Prostate gland (tissue), 2 donors: ENCODE measurements at regions not wholly inside any gene's neighbourhood (a gene's known extent, or its start where the extent isn't known, plus 50 kb on each side); places are given as distances from the start of the nearest gene placed in this dataset.

Source experiments
- DNase-seq: peaks from one replicate; pipeline ENCODE4 v3.0.0-alpha.2; 2019; ENCODE audit warnings: low spot score
- H3K27ac ChIP-seq, 2 donors: fragments of 200-600 bp; sonication (generic); 2 replicates each; pipeline ENCODE4 v1.5.1; 2017 to 2019
- H3K27me3 ChIP-seq: fragments of 200-600 bp; sonication (generic); replicated peaks from 2 replicates; pipeline ENCODE4 v1.5.1; 2019; ENCODE audit not compliant: insufficient read depth
- H3K36me3 ChIP-seq, 2 donors: fragments of 200-600 bp; sonication (generic); 1 replicate in 1 of 2; 2 replicates in 1 of 2; pipeline versions ENCODE4 v1.5.1 to v1.8.1; 2017 to 2019
- H3K4me1 ChIP-seq: fragments of 200-600 bp; sonication (generic); replicated peaks from 2 replicates; pipeline ENCODE4 v1.5.1; 2019
- H3K4me3 ChIP-seq, 2 donors: fragments of 200-600 bp; sonication (generic); 2 replicates each; pipeline ENCODE4 v1.5.1; 2017 to 2019
- H3K9me3 ChIP-seq: fragments of 200-600 bp; sonication (generic); 2 replicates; pipeline ENCODE4 v1.5.1; 2017
- CTCF ChIP-seq, 4 experiments: fragments of 200-600 bp in 2 of 4; fragments of 450-650 bp in 2 of 4; sonication (generic) in 2 of 4; IDR thresholded peaks; 1 replicate in 3 of 4; 2 replicates in 1 of 4; pipeline ENCODE4 v1.5.1; 2016 to 2019; ENCODE audit warnings: antibody characterized with exemption in 4 of 4, mild to moderate bottlenecking in 2 of 4, moderate library complexity in 2 of 4
- POLR2A ChIP-seq: fragments of 450-650 bp; IDR thresholded peaks from one replicate; pipeline ENCODE4 v1.6.1; 2016; ENCODE audit warnings: antibody characterized with exemption, mild to moderate bottlenecking
- POLR2AphosphoS5 ChIP-seq: sonication (generic); formaldehyde crosslinking; IDR thresholded peaks from one replicate; pipeline ENCODE4 v1.6.1; 2017; ENCODE audit warnings: antibody characterized with exemption
- WGBS: methylation state at CpG from one replicate; pipeline ENCODE4 v1.1.5; 2018; 5-methylcytosine and 5-hydroxymethylcytosine counted together
- intact Hi-C: fragments of 100-400 bp; cut with DNase I; formaldehyde crosslinking; loops from one replicate; pipeline ENCODE4 v1.14.2; 2022

GRCh38 chr1:95734560-95734959 lies 500.6 kb downstream of the RWDD3 start:
- DNase-seq: no peak
- no peak overlapping the region for H3K27ac ChIP-seq
- H3K4me3 ChIP-seq: no peak overlapping the region
- 82% methylated on average over 2 of the region's 2 CpGs for WGBS
- H3K27me3 ChIP-seq: no peaks in the 10 kb centered on the region
- H3K9me3 ChIP-seq: no peaks in the 10 kb centered on the region
- TF ChIP-seq POLR2A (no peak), POLR2AphosphoS5 (no peak), CTCF (IDR thresholded peaks at IDR 0.05) (no peak)
- intact Hi-C loops: no loop called here
- no peaks in the 10 kb centered on the region for H3K4me1 ChIP-seq
- no peaks in the 10 kb centered on the region for H3K36me3 ChIP-seq

GRCh38 chr1:95742591-95743089 lies 508.6 kb downstream of the RWDD3 start:
- Histone ChIP-seq H3K27me3 (no peaks in the 10 kb centered on the region), H3K27ac (no peak overlapping the region), H3K4me3 (no peak overlapping the region), H3K9me3 (no peaks in the 10 kb centered on the region), H3K36me3 (no peaks in the 10 kb centered on the region), H3K4me1 (no peaks in the 10 kb centered on the region)
- no peak for DNase-seq
- intact Hi-C loops: no loop called here
- 75% methylated on average over 2 of the region's 3 CpGs for WGBS
- TF ChIP-seq POLR2A: no peak
- no peak for TF ChIP-seq CTCF (IDR thresholded peaks at IDR 0.05)
- no peak for TF ChIP-seq POLR2AphosphoS5

GRCh38 chr1:95744731-95745130 lies 510.7 kb downstream of the RWDD3 start:
- H3K4me1 ChIP-seq: no peaks in the 10 kb centered on the region
- 68% methylated on average over 2 of the region's 2 CpGs for WGBS
- intact Hi-C loops: no loop called here
- no peak for DNase-seq
- no peak overlapping the region for H3K4me3 ChIP-seq
- no peak overlapping the region for H3K27ac ChIP-seq
- H3K36me3 ChIP-seq: no peaks in the 10 kb centered on the region
- no peaks in the 10 kb centered on the region for H3K9me3 ChIP-seq
- no peak for TF ChIP-seq CTCF (IDR thresholded peaks at IDR 0.05)
- no peak for TF ChIP-seq POLR2A
- no peak for TF ChIP-seq POLR2AphosphoS5
- no peaks in the 10 kb centered on the region for H3K27me3 ChIP-seq

- Histone ChIP-seq H3K4me1 (no peaks in the 10 kb centered on the region), H3K4me3 (no peak overlapping the region), H3K36me3 (no peaks in the 10 kb centered on the region), H3K27me3 (no peaks in the 10 kb centered on the region), H3K27ac (no peak overlapping the region), H3K9me3 (no peaks in the 10 kb centered on the region)
- 97% methylated on average over 26 of the region's 26 CpGs for WGBS
- intact Hi-C loops: no loop called here
- TF ChIP-seq POLR2A (no peak), CTCF (IDR thresholded peaks at IDR 0.05) (no peak), POLR2AphosphoS5 (no peak)
- no peak for DNase-seq
These were observed 518.7 kb downstream of the RWDD3 start for GRCh38 chr1:95752515-95753381.
